Panc1 (cell line): ENCODE measurements at regions not wholly inside any gene's neighbourhood (a gene's known extent, or its start where the extent isn't known, plus 50 kb on each side); places are given as distances from the start of the nearest gene placed in this dataset.

Experiments
- ATAC-seq: fragments of 200-7000 bp; cut with Tn5 transposase; 2 replicates; pipeline ENCODE4 v1.9.1; 2020; ENCODE audit warnings: mild to moderate bottlenecking, moderate library complexity
- BruUV-seq: library from RNA; stranded (reverse); fragments of 400-500 nt; replicated peaks from 2 replicates; lab custom pipeline; 2021; lab: Mats Ljungman, UMichigan
- CTCF ChIA-PET: fragments of 300-600 bp; sonication (Branson Sonifier 250); formaldehyde crosslinking; loops from one replicate; lab custom pipeline; 2022; ENCODE audit warnings: antibody characterized with exemption; lab: Charles Lee
- POLR2A ChIA-PET: fragments of 300-600 bp; sonication (Branson Sonifier 250); formaldehyde crosslinking; loops from one replicate; lab custom pipeline; 2022; ENCODE audit warnings: antibody characterized with exemption; lab: Charles Lee
- DNase-seq: peaks from one replicate; pipeline ENCODE4 v3.0.0-alpha.2; 2010; ENCODE audit warnings: low read depth, low spot score
- H3K27ac ChIP-seq: 2 replicates; pipeline ENCODE4 v1.5.1; 2011; ENCODE audit warnings: mild to moderate bottlenecking, low read length, inconsistent platforms
- H3K27me3 ChIP-seq: fragments of 200-500 bp; sonication (Bioruptor generic); 2 replicates; pipeline ENCODE4 v1.6.0; 2014; ENCODE audit warnings: low read length, inconsistent platforms; ENCODE audit not compliant: control insufficient read depth, insufficient read depth
- H3K36me3 ChIP-seq: fragments of 200-500 bp; sonication (Bioruptor generic); 2 replicates; pipeline ENCODE4 v1.5.1; 2014; ENCODE audit warnings: inconsistent platforms, mild to moderate bottlenecking, low read length, moderate library complexity; ENCODE audit not compliant: control insufficient read depth, insufficient read depth
- H3K4me1 ChIP-seq: 2 replicates; pipeline ENCODE4 v1.5.1; 2011; ENCODE audit warnings: inconsistent platforms, mild to moderate bottlenecking, low read length, moderate library complexity; ENCODE audit not compliant: control insufficient read depth, insufficient read depth
- H3K4me3 ChIP-seq, 2 experiments: 2 replicates each; pipeline ENCODE4 v1.5.1; 2011 to 2012; ENCODE audit warnings: low read depth in 2 of 2, low read length in 2 of 2, mild to moderate bottlenecking in 2 of 2, inconsistent platforms in 1 of 2, moderate library complexity in 1 of 2
- H3K9me3 ChIP-seq: fragments of 200-500 bp; sonication (Bioruptor generic); 2 replicates; pipeline ENCODE4 v1.5.1; 2014; ENCODE audit warnings: low read depth, mild to moderate bottlenecking, inconsistent platforms, low read length, moderate library complexity; ENCODE audit not compliant: control insufficient read depth, insufficient read depth
- CTCF ChIP-seq: fragments of 450-650 bp; IDR thresholded peaks from 2 replicates; pipeline ENCODE4 v1.5.1; 2017; ENCODE audit warnings: mild to moderate bottlenecking
- POLR2AphosphoS5 ChIP-seq: IDR thresholded peaks from 2 replicates; pipeline ENCODE4 v1.6.1; 2012; ENCODE audit warnings: mild to moderate bottlenecking, low read depth, low read length, moderate library complexity
- REST ChIP-seq, 2 experiments: IDR thresholded peaks; 2 replicates each; pipeline ENCODE4 v1.6.1; 2011 to 2012; ENCODE audit warnings: low read depth in 2 of 2, control low read depth in 1 of 2, low read length in 1 of 2, mild to moderate bottlenecking in 1 of 2, moderate library complexity in 1 of 2; ENCODE audit not compliant: insufficient read depth in 1 of 2
- SIN3A ChIP-seq: IDR thresholded peaks from 2 replicates; pipeline ENCODE4 v1.6.1; 2012; ENCODE audit warnings: low read depth, mild to moderate bottlenecking, low read length, moderate library complexity, borderline replicate concordance; ENCODE audit not compliant: insufficient read depth
- TCF7L2 ChIP-seq: IDR thresholded peaks from 2 replicates; pipeline ENCODE4 v1.6.1; 2011; ENCODE audit warnings: mild to moderate bottlenecking, low read depth, low read length, inconsistent platforms
- in situ Hi-C: cut with HindIII; loops from 2 replicates; pipeline ENCODE4 v1.10.0; 2016; ENCODE audit warnings: low sequenced_read_pairs, low pct_unique_long_range_greater_than_20kb
- intact Hi-C: fragments of 100-400 bp; cut with micrococcal nuclease; formaldehyde crosslinking; loops from one replicate; pipeline ENCODE4 v1.10.0; 2022; ENCODE audit not compliant: unreplicated experiment

GRCh38 chr7:10919923-10920322 lies 53.7 kb upstream of the PHF14 start:
- CTCF ChIA-PET, result no interaction called here
- in situ Hi-C loops, result no loop called here
- no peak overlapping the region for H3K4me3 ChIP-seq

More at GRCh38 chr7:10919923-10920322, 53.7 kb upstream of the PHF14 start:
- Histone ChIP-seq H3K27me3 (peaks cover 6% of the 10 kb centered on the region), H3K36me3 (no peaks in the 10 kb centered on the region), H3K27ac (no peak overlapping the region), H3K9me3 (no peaks in the 10 kb centered on the region), H3K4me1 (no peaks in the 10 kb centered on the region)
- DNase-seq, result no peak
- TF ChIP-seq SIN3A, result no peak
- no peak for TF ChIP-seq TCF7L2
- no peak for TF ChIP-seq CTCF
- TF ChIP-seq REST (IDR thresholded peaks at IDR 0.05; ENCODE audit: insufficient read depth in 1 of 2, low read depth in 2 of 2, low read length in 1 of 2), result no peak
- TF ChIP-seq POLR2AphosphoS5, result no peak
- ATAC-seq, result no peak
- BruUV-seq, result no TSS peak
- intact Hi-C loops, result no loop called here
- POLR2A ChIA-PET, result no interaction called here
